ENCODE measurements at regions not wholly inside any gene's neighbourhood (a gene's known extent, or its start where the extent isn't known, plus 50 kb on each side); places are given as distances from the start of the nearest gene placed in this dataset.

DNA sequence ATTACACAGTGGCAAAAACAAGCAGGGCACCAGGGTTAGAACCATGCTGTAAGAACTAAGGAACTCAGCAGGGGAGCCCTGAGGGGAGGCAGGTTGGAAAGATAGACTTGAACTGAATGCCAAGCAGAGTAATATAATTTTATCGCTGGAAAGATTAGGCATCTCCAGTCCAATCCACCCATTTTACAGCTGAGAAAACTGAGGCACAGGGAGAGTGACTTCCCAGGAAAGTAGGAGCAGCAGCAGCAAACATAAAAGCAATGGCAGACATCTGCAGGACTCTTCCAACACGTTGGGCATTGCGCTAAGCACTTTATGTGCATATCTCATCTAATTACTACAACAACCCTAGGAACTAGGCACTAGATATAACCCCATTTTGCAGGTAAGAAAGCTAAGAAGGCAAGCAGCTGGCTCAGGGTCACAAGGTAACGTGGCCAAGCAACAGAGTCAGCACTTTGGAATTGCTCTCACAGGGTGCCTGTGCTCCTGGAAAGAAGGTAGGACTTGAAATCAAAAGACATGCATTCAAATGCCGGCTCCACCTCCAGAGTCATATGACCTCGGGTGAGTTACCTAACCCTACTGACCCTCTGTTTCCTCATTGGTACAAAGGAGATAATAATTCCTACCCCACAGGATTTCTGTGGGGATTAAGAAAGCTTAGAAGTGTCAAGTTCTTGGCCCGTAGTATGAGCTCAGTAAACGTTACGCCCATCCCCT, 215.3 kb downstream of the BARX2 start:
- DNase-seq, result no peak

DNA sequence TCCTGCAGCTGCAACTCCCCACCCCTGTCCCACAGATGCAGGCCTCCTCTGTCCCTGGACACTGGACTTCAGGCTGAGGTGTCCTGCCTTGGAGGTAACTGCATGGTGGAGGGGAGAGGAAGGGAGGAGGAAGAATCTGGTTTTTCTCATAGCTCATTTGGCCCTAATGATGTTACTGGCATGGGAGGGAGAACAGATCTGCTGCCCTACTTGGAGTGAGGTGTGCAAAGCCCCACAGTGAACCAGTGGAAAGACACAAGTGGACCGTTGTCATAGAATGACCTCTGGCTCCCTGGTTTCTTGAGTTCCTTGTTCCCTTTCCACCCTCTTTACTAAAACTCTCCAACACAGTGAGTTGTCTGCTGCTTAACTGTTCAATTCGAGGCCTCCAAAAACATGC, 215.9 kb downstream of the BARX2 start:
- no peak for DNase-seq

- no peak for DNase-seq
These were observed 216.5 kb downstream of the BARX2 start for GRCh38 chr11:129592191-129592590.

DNA sequence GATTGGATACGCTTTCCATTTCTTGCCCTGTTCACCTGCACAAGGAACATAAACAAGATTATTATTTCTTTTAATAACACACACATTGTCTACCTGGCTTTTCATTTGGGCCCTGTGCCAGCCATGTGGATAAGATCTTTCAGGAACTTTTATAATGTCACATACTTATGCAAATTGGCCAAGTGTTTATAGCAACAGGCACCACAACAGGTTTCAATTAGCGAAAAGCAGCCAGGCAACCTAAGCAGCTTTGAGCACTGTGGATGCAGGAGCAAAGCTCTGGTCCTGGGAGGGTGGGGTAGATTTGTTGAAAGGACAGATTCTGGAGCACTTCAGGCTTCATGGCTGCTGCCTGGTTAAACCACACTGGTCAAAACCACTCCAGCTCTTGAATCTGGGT, 217.4 kb downstream of the BARX2 start:
- DNase-seq, result no peak

- DNase-seq, result peak in 4 of 56 donors; percentile 1 to 12 (median 7)
These were observed 219.7 kb downstream of the BARX2 start for GRCh38 chr11:129595038-129595962.

DNA sequence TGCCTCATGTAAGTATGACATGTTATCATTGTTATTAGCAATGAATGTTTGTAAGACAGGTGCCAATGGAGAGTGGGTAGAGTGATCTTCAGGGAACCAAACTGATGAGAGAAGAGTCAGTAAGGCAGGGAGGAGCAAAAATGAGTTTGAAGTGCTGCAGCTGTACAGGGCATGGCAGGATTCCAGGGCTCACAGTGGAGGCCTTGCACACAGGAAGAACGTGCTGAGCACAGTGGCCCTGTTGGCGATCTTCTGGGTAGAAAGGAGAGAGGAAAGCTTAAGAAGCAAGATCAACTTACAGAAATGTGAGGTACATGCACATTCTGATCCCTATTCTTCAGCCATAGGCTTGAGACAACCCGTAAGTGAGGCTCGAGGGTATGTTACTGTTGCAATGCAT, 219.3 kb upstream of the TMEM45B start:
- no peak for DNase-seq

DNA sequence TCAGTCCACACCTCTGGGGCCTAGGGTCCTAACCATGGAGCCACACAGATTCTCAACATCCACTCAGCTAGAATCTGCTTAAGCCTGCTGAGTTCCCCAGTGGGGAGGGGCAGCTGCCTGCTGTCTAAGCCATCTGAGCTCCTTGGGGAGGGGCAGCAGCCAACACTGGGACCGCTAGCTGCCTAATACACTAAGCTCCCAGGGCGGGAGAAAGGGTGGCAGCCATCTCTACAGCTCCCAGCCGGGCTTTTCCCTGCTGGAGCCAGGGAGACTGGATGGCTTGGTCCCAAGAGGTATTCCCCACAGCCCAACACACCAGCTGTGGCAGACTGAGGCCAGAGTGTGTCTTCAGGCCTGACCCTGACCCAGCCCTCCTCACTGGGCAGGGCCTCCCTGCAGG, 217.3 kb upstream of the TMEM45B start:
- DNase-seq, result no peak

GRCh38 chr11:129605815-129606214, 209.8 kb upstream of the TMEM45B start:
- DNase-seq, result no peak

- no peak for DNase-seq
These were observed 206.9 kb upstream of the TMEM45B start for GRCh38 chr11:129608711-129609110.

- DNase-seq, result no peak
These were observed 205.5 kb upstream of the TMEM45B start for GRCh38 chr11:129610125-129610524.

GRCh38 chr11:129610545-129610944, 205.1 kb upstream of the TMEM45B start:
- no peak for DNase-seq

- DNase-seq, result no peak
These were observed 203.8 kb upstream of the TMEM45B start for GRCh38 chr11:129611661-129612446.

DNA sequence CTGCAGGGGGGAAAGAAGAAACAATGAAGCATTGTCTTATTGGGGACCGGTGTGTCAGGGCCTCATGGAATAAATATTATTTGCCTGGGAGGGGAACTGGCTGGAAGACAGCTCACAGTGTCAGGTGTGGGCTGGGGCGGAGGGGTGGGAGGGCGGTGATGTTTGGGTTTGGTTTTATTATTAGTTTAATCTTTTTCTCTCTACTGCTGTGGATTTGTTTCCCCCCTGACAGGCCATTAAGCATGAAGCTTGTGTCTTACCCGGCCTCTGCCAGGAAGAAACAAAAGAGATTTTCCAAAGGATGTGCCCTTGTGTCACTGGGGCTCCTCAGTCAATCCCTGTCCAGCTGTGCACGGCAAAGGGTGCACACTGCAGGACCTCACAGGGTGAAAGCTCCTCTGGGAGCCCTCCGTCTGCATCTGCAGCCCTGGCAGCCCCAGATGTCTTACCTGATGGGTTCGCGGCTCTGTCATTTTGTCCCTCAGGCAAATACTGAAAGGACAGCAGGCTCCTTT, 203.1 kb upstream of the TMEM45B start:
- DNase-seq, result no peak

DNA sequence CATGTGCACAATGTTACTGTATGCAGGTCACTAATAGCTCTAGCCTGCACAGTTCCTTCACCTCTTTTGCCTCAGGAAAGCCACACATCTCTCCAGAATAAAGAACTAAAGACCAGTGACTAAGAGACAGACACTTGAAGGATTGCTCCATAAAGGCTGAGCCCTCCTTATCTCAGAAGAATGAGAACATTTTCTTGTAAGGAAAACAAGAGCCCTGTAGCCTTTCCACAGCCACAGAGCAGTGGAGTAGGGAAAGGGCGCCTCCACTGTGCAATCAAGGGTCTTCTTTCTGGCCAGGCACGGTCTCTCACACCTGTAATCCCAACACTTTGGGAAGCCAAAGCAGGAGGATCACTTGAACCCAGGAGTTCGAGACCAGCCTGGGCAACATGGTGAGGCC, 202.6 kb upstream of the TMEM45B start:
- no peak for DNase-seq

DNA sequence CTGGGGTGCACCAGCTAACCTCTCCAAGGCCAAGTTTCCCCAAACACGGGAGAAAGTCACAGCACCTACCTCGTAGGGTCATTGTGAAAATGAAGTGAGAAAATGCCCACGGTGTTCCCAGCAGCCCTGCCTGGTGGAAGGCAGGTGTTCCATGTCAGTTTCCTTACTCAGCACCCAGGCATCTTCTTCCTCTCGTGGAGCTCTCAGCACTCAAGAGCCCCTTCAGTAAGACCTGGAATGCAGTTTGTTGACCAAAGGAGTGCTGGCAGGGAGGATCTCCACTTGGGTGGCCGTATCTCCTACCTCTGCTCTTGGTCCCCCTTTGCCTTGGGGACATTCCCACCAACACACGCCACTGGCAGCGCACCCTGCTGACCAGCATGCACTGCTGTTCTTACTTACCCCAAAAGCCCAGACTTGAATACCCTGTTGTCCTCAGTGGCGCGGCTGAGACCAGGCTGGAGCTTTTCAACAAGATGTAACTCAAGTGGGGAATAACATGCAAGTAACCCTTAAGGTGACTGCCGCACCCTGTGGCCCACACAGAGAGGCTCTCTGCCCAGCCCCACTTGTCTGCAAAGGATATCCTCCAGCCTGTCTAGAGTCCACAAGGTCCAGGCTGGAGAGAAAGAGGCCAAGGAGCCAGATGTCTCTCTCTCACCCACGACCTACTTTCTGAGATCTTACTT, 201.2 kb upstream of the TMEM45B start:
- DNase-seq, result no peak

DNA sequence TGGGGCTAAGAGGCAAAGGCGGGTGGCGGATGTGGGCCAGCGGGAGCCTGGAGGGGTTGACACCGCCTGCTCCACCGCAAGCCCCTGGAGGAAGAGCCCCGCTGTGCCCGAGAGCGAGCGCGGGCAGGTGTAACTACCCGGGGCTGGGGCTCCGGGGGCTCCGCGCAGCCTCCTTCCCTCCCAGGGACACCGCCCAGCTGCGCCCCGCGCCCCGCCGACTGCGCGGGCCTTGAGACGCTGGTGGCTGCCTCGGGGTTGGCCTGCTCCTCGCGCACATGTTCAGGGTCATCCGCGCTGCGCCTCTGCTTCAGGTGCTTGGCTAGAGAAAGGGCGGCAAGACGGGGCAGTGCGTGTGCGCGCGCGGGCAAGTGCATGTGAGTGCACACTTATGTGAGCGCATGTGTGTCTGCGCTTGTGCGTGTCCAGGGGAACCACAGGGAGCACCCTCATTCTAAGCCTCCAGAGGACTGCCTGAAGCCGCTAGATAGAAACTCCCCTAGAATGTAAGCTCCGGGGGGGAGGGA, 197.5 kb upstream of the TMEM45B start:
- DNase-seq, result no peak

DNA sequence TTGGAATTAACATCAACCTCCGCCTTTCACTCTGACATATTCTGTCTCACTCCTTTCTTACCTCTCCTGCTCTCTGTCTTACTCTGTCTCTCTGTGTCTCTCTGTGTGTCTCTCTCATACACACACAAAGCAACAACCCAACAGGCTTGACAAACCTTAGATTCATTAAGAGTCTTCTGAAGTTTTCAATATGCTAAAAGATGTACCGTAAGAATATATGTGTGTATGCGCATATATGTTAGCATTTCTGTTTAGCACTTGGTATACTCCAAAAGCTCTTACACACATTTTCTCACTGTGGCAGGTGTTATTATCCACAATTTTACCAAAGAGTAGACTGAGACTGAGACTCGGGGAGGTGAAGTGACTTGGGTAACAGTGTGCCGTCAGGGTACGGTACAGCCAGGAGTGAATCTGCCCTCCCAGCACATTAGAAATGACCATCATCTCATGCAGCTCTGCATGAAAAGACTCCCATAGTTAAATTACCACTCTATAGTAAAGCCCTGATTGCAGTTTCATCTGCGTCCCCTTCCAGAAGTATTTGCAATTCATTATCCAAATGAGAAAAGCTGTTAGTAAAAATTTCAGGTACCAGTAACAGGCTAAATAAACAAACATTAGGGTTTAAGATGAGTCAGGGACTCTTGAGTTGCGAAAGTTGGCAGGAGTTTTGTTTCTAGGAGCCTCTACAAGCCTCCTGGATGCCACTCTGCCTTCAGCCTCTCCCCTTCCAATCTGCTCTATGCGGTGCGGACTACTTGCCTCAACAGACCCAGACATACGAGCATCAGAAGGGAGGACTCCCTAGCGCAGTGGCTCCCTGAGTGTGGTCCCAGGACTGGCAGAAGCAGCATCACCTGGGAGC, 195.2 kb upstream of the TMEM45B start:
- DNase-seq, result no peak

GRCh38 chr11:129625930-129626329, 189.7 kb upstream of the TMEM45B start:
- DNase-seq, result no peak

DNA sequence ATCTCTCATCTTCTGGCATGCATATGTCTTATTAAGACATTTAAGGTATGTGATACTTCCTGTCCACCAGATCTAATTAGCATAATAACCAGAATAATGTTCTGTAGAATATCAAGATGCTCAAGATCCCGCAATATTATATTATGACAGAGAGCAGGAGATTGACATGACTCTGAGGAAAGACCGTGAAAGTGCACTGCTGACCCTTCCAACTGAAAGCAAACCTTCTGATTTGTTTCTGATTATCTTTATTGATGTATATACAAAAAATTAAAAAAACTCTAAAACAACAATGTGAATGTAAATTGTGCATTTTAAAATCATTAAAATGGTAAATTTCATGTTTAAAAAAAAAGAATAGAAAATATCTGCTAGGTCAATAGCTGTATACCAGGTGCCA, 184.4 kb upstream of the TMEM45B start:
- DNase-seq, result no peak

GRCh38 chr11:129636926-129637325, 178.7 kb upstream of the TMEM45B start:
- DNase-seq, result no peak
